Left lung (tissue), 4 donors: ENCODE measurements at regions not wholly inside any gene's neighbourhood (a gene's known extent, or its start where the extent isn't known, plus 50 kb on each side); places are given as distances from the start of the nearest gene placed in this dataset.
"Not testable (repeated sequence)": the region's sequence is repeated elsewhere in the genome, so short reads cannot be mapped to it uniquely, and the experiment has no call there.

Experiments
- ATAC-seq: fragments of 200-7000 bp; cut with Tn5 transposase; one replicate; pipeline ENCODE4 v1.9.1; 2020; ENCODE audit warnings: moderate library complexity
- DNase-seq, 4 donors: peaks; one replicate each; pipeline ENCODE4 v3.0.0-alpha.2; 2013 to 2020
- H3K27ac ChIP-seq, 2 donors: fragments of 200-600 bp; sonication (generic) in 1 of 2; one replicate each; pipeline versions ENCODE4 v1.5.0 to v1.8.0; 2020 to 2021
- H3K27me3 ChIP-seq, 2 donors: fragments of 200-600 bp; sonication (generic) in 1 of 2; one replicate each; pipeline versions ENCODE4 v1.5.0 to v1.8.0; 2020 to 2021
- H3K36me3 ChIP-seq, 2 donors: fragments of 200-600 bp; sonication (generic) in 1 of 2; one replicate each; pipeline versions ENCODE4 v1.5.0 to v1.8.0; 2020 to 2021
- H3K4me1 ChIP-seq, 2 donors: fragments of 200-600 bp; one replicate each; pipeline ENCODE4 v1.8.0; 2021
- H3K4me3 ChIP-seq, 2 donors: fragments of 200-600 bp; sonication (generic) in 1 of 2; one replicate each; pipeline versions ENCODE4 v1.5.0 to v1.8.0; 2020 to 2021; ENCODE audit warnings: mild to moderate bottlenecking in 1 of 2
- H3K9me3 ChIP-seq, 2 donors: fragments of 200-600 bp; sonication (generic) in 1 of 2; one replicate each; pipeline versions ENCODE4 v1.5.0 to v1.8.0; 2020 to 2021
- CTCF ChIP-seq, 2 donors: fragments of 200-600 bp; sonication (generic) in 1 of 2; IDR thresholded peaks; one replicate each; pipeline versions ENCODE4 v1.5.0 to v1.8.0; 2021; ENCODE audit warnings: antibody characterized with exemption in 2 of 2
- intact Hi-C, 2 donors: fragments of 100-400 bp; cut with DNase I; formaldehyde crosslinking; loops; one replicate each; pipeline versions ENCODE4 v1.11.2 to v1.14.2; 2022
- donor health status: DM: no; HTN: yes; CAD: no.
- donor health status: DM: no; HTN: no; CAD: no.

DNA sequence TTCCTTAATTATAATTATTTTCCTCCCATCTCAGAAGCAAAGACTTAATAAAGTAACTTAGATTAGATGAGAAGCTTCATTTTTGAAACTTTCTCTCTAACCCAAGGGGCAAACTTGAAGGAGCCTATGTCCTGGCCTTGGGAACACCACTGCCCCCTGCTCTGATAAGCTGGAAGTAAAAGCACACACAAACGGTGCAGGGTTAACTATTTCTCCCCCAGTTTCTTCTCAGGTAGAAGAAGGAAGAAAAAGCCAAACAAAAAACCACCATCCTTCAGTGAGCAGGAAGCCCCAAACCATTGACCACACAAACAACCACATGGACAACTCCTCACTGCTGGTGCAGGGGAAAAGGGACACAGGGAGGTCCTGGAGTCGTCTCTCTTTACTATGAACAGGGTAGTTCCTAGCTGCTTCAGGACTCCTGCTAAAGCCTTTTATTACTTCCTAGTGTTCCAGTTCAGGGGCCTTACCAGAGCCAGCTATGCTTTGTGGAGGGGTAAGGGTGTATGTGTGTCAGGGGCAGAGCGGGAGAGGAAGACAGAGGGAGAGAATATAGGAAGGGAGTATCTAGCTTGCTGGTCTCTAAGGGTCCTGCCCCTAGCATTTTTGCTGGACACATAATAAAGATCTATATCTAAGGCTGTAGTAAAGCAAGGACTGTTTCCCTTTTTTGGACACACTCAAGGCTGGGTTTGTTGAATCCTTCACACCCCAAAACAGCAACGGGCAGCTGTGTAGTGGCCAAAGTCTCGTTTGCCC, 94.0 kb upstream of the UMPS start:
- DNase-seq (no peak), ATAC-seq (no peak)
- H3K4me1 ChIP-seq: no peaks in the 10 kb centered on the region
- no peaks in the 10 kb centered on the region for H3K9me3 ChIP-seq
- no peak overlapping the region for H3K4me3 ChIP-seq
- intact Hi-C loops: no loop called here
- H3K36me3 ChIP-seq: no peaks in the 10 kb centered on the region
- TF ChIP-seq CTCF (IDR thresholded peaks at IDR 0.05): no peak
- no peak overlapping the region for H3K27ac ChIP-seq
- no peaks in the 10 kb centered on the region for H3K27me3 ChIP-seq

DNA sequence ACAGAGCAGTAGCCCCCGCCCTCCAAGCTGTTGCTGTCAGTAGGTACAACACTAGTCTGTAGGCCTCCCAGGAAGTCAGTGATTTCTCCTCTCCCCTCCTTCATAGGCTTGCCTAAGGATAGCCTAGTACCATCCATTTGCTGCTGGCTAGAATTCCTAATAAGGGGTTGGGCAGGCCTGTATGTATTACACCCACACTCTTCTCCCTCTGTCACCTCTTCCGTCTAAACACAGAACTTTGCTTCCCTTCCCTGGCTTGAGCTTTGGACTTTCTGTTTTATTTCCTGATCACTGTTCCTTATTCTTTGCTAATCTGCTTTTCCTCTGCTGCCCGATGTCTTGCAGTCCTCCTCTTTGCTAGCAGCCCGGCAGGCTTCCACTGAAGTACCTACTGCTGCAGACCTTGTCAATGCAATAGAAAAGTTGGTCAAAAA, 93.4 kb upstream of the UMPS start:
- H3K9me3 ChIP-seq: no peaks in the 10 kb centered on the region
- no peak overlapping the region for H3K4me3 ChIP-seq
- H3K27me3 ChIP-seq: no peaks in the 10 kb centered on the region
- no peaks in the 10 kb centered on the region for H3K4me1 ChIP-seq
- no peak for DNase-seq
- ATAC-seq: no peak
- no peaks in the 10 kb centered on the region for H3K36me3 ChIP-seq
- TF ChIP-seq CTCF (IDR thresholded peaks at IDR 0.05): no peak
- H3K27ac ChIP-seq: no peak overlapping the region
- intact Hi-C loops: no loop called here

- no peak for ATAC-seq
Measured at GRCh38 chr3:124639406-124640237, 90.6 kb upstream of the UMPS start.

DNA sequence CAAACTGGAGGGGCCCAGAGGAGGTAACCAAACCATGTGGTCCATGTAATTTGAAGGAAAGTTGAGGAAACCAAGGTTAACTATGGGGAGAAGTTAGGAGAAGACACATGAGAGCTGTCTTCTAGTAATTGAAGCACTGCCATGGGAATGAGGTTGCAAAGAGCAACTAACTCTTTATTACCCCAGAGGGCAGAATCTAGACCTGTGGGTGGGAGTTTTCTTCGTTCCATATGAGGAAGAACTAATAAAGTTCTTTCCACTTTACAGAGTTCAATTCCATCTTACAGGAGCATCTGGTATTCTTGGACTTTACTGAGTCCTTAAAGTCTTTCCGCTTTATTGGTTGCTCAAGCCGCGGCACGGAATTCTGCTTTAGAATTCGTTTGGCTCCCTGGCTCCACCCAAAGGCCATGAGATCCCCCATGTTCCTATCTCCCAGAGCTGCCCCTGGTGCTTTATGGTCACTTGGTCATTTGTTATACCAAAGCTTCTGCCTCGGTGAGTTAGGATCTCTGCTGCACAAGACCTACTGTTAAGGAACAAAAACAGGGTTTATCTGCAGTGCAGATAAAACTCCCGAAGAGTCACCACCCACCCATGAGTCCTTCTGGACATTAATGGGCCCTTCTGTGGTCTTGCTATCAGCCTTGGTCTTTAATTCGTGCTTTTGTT, 89.5 kb upstream of the UMPS start:
- H3K4me1 ChIP-seq: no peaks in the 10 kb centered on the region
- no peak overlapping the region for H3K4me3 ChIP-seq
- intact Hi-C loops: no loop called here
- no peak overlapping the region for H3K27ac ChIP-seq
- H3K27me3 ChIP-seq: no peaks in the 10 kb centered on the region
- DNase-seq: no peak
- no peak for TF ChIP-seq CTCF (IDR thresholded peaks at IDR 0.05)
- no peaks in the 10 kb centered on the region for H3K9me3 ChIP-seq
- no peaks in the 10 kb centered on the region for H3K36me3 ChIP-seq
- ATAC-seq: no peak

More at GRCh38 chr3:124639406-124640237, 90.6 kb upstream of the UMPS start:
- Histone ChIP-seq H3K36me3 (no peaks in the 10 kb centered on the region), H3K27ac (no peak overlapping the region), H3K4me1 (no peaks in the 10 kb centered on the region), H3K27me3 (no peaks in the 10 kb centered on the region), H3K4me3 (no peak overlapping the region), H3K9me3 (no peaks in the 10 kb centered on the region)
- no peak for TF ChIP-seq CTCF (IDR thresholded peaks at IDR 0.05)
- no peak for DNase-seq
- intact Hi-C loops: no loop called here

DNA sequence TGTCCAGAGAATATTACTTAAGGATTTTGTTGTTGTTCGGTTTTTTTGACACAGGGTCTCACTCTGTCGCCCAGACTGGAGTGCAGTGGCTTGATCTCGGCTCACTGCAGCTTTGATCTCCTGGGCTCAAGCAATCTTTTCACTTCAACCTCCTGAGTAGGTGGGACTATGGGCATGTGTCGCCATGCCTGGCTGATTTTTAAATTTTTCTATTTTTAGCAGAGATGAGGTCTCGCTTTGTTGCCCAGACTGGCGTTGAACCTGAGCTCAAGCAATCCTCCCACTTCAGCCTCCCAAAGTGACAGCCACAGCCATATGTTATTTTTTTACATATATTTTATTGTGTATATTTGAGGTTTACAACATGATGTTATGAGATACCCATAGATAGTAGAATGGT, 86.8 kb upstream of the UMPS start:
- DNase-seq (no peak), ATAC-seq (no peak)
- no peak for TF ChIP-seq CTCF (IDR thresholded peaks at IDR 0.05)
- H3K27ac ChIP-seq: no peak overlapping the region
- H3K4me1 ChIP-seq: no peaks in the 10 kb centered on the region
- no peaks in the 10 kb centered on the region for H3K9me3 ChIP-seq
- no peak overlapping the region for H3K4me3 ChIP-seq
- intact Hi-C loops: no loop called here
- H3K36me3 ChIP-seq: no peaks in the 10 kb centered on the region
- H3K27me3 ChIP-seq: no peaks in the 10 kb centered on the region

GRCh38 chr3:124646186-124646585, 84.1 kb upstream of the UMPS start:
- H3K36me3 ChIP-seq, H3K9me3 ChIP-seq, DNase-seq, H3K4me1 ChIP-seq, H3K4me3 ChIP-seq, H3K27me3 ChIP-seq, ATAC-seq, intact Hi-C loops, H3K27ac ChIP-seq: not testable (repeated sequence)
